ENCODE measurements at regions not wholly inside any gene's neighbourhood (a gene's known extent, or its start where the extent isn't known, plus 50 kb on each side); places are given as distances from the start of the nearest gene placed in this dataset.

DNA sequence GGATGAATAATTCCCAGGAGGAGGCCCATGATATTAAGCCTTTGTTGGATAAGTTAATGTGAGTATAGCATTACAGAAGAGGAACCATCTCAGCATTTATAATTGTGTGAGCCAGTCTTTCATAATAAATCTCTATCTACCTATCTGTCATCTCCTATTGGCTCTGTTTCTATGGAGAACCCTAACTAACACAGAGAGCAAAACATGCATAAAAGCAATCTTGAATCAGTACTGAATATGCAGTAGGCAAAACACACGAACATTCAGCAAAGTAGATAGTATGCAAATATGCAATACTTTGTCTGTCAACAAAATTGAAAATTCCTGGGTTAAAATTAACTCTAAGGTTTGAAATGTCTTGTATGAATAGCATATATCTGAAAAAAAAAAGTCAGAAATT lies 966.3 kb downstream of the DIAPH3 start:
- Histone ChIP-seq H2BK20ac (ENCODE audit: low read depth, low read length, poor library complexity, severe bottlenecking) (no peak overlapping the region), H2BK5ac (ENCODE audit: insufficient read length, low read length) (no peak overlapping the region), H2AK5ac (ENCODE audit: insufficient read length, low read length) (no peak overlapping the region), H3K27me3 (ENCODE audit: insufficient read depth, low read length) (no peaks in the 10 kb centered on the region), H3K4ac (ENCODE audit: low read depth, low read length) (no peak overlapping the region), H3K79me2 (ENCODE audit: insufficient read depth, low read length) (no peaks in the 10 kb centered on the region), H4K5ac (ENCODE audit: insufficient read length, low read depth, low read length) (no peak overlapping the region), H2BK15ac (ENCODE audit: low read depth, low read length) (no peak overlapping the region), H3K4me2 (ENCODE audit: insufficient read depth, insufficient read length, low read length) (no peak overlapping the region), H4K20me1 (ENCODE audit: control insufficient read depth, insufficient read depth, insufficient read length) (no peaks in the 10 kb centered on the region), H3K4me1 (ENCODE audit: insufficient read depth, low read length) (no peaks in the 10 kb centered on the region), H3K23ac (ENCODE audit: insufficient read length, low read depth, low read length) (no peak overlapping the region), H3K14ac (ENCODE audit: insufficient read depth, low read length) (no peak overlapping the region), H3K56ac (ENCODE audit: insufficient read length, low read depth, low read length) (no peak overlapping the region), H4K91ac (ENCODE audit: insufficient read length, low read depth, low read length) (no peak overlapping the region), H3K23me2 (ENCODE audit: insufficient read length, low read depth, low read length, poor library complexity, severe bottlenecking) (no peaks in the 10 kb centered on the region), H2BK120ac (ENCODE audit: low read depth, low read length, poor library complexity, severe bottlenecking) (no peak overlapping the region), H3T11ph (ENCODE audit: low read length) (no peak overlapping the region), H3K79me1 (ENCODE audit: insufficient read depth, low read depth, low read length, poor library complexity, severe bottlenecking) (no peaks in the 10 kb centered on the region), H2BK12ac (ENCODE audit: insufficient read length, low read depth, low read length) (no peak overlapping the region), H3K9me3 (ENCODE audit: control insufficient read depth, low read depth, low read length) (no peaks in the 10 kb centered on the region), H3K27ac (ENCODE audit: insufficient read length, low read depth, low read length) (no peak overlapping the region), H3K9ac (ENCODE audit: extremely low read depth, insufficient read length, low read length) (no peak overlapping the region), H4K8ac (replicated peaks; ENCODE audit: insufficient read length, low read depth, low read length) (no peak overlapping the region), H3K18ac (ENCODE audit: insufficient read length, low read depth, low read length) (no peak overlapping the region), H2AFZ (ENCODE audit: low read length) (no peak overlapping the region)
- Mint-ChIP-seq H3K36me3 (ENCODE audit: insufficient read depth in 1 of 3, low read depth in 3 of 3) (no peaks in the 10 kb centered on the region), H3K27ac (no peak overlapping the region), H3K4me1 (no peaks in the 10 kb centered on the region), H3K4me3 (no peak overlapping the region), H3K9me3 (no peaks in the 10 kb centered on the region), H3K27me3 (ENCODE audit: low read depth) (no peaks in the 10 kb centered on the region)
- DNase-seq: no peak
- no CpG with 5 or more reads among the region's 1 CpG for WGBS (ENCODE audit: extremely low coverage, insufficient read length, low lambda C conversion rate)
- TF ChIP-seq, protein P1, sequence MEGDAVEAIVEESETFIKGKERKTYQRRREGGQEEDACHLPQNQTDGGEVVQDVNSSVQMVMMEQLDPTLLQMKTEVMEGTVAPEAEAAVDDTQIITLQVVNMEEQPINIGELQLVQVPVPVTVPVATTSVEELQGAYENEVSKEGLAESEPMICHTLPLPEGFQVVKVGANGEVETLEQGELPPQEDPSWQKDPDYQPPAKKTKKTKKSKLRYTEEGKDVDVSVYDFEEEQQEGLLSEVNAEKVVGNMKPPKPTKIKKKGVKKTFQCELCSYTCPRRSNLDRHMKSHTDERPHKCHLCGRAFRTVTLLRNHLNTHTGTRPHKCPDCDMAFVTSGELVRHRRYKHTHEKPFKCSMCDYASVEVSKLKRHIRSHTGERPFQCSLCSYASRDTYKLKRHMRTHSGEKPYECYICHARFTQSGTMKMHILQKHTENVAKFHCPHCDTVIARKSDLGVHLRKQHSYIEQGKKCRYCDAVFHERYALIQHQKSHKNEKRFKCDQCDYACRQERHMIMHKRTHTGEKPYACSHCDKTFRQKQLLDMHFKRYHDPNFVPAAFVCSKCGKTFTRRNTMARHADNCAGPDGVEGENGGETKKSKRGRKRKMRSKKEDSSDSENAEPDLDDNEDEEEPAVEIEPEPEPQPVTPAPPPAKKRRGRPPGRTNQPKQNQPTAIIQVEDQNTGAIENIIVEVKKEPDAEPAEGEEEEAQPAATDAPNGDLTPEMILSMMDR (conservative IDR thresholded peaks at IDR 0.05): no peak
